Trophoblast cell (in vitro differentiated cells and primary cell): ENCODE measurements at regions not wholly inside any gene's neighbourhood (a gene's known extent, or its start where the extent isn't known, plus 50 kb on each side); places are given as distances from the start of the nearest gene placed in this dataset.

Experiments used
- DNase-seq, 2 donors: peaks; one replicate each; pipeline ENCODE4 v3.0.0-alpha.2; 2016
- H2AFZ ChIP-seq: 2 replicates; pipeline ENCODE4 v1.6.1; 2013; ENCODE audit warnings: low read length, moderate library complexity, mild to moderate bottlenecking; ENCODE audit not compliant: insufficient read depth, poor library complexity
- H2AK5ac ChIP-seq: 2 replicates; pipeline ENCODE4 v1.6.1; 2013; ENCODE audit warnings: mild to moderate bottlenecking, low read length
- H2BK120ac ChIP-seq: 2 replicates; pipeline ENCODE4 v1.6.1; 2013; ENCODE audit warnings: low read length, mild to moderate bottlenecking, moderate library complexity; ENCODE audit not compliant: insufficient read depth, poor library complexity
- H2BK12ac ChIP-seq: 2 replicates; pipeline ENCODE4 v1.6.1; 2013; ENCODE audit warnings: mild to moderate bottlenecking, low read length, moderate library complexity
- H2BK5ac ChIP-seq: 2 replicates; pipeline ENCODE4 v1.6.1; 2013; ENCODE audit warnings: low read length, low read depth, moderate library complexity, mild to moderate bottlenecking; ENCODE audit not compliant: poor library complexity
- H3K14ac ChIP-seq: 2 replicates; pipeline ENCODE4 v1.6.1; 2013; ENCODE audit warnings: mild to moderate bottlenecking, low read length
- H3K18ac ChIP-seq: 2 replicates; pipeline ENCODE4 v1.6.1; 2013; ENCODE audit warnings: mild to moderate bottlenecking, low read length
- H3K23ac ChIP-seq: 2 replicates; pipeline ENCODE4 v1.6.1; 2013; ENCODE audit warnings: low read length
- H3K27ac ChIP-seq: 2 replicates; pipeline ENCODE4 v1.5.1; 2013; ENCODE audit warnings: low read depth, mild to moderate bottlenecking, inconsistent platforms, low read length, moderate library complexity
- H3K27me3 ChIP-seq: 2 replicates; pipeline ENCODE4 v1.6.1; 2013; ENCODE audit warnings: inconsistent platforms, mild to moderate bottlenecking, low read length, moderate library complexity; ENCODE audit not compliant: insufficient read depth
- H3K36me3 ChIP-seq, 2 experiments: 1 replicate in 1 of 2; 2 replicates in 1 of 2; pipeline ENCODE4 v1.6.1; 2013; ENCODE audit warnings: low read length in 2 of 2, mild to moderate bottlenecking in 2 of 2, moderate library complexity in 1 of 2; ENCODE audit not compliant: insufficient read depth in 2 of 2, control insufficient read depth in 1 of 2
- H3K4ac ChIP-seq: 2 replicates; pipeline ENCODE4 v1.6.1; 2013; ENCODE audit warnings: low read depth, mild to moderate bottlenecking, low read length, moderate library complexity
- H3K4me1 ChIP-seq, 2 experiments: 1 replicate in 1 of 2; 2 replicates in 1 of 2; pipeline ENCODE4 v1.6.1; 2013; ENCODE audit warnings: low read length in 2 of 2, mild to moderate bottlenecking in 2 of 2, moderate library complexity in 1 of 2; ENCODE audit not compliant: insufficient read depth in 2 of 2, control insufficient read depth in 1 of 2
- H3K4me2 ChIP-seq: 2 replicates; pipeline ENCODE4 v1.6.1; 2013; ENCODE audit warnings: inconsistent platforms, mild to moderate bottlenecking, low read length, moderate library complexity
- H3K4me3 ChIP-seq: 2 replicates; pipeline ENCODE4 v1.5.1; 2013; ENCODE audit warnings: mild to moderate bottlenecking, low read depth, low read length, inconsistent platforms
- H3K79me1 ChIP-seq: one replicate; pipeline ENCODE4 v1.6.1; 2013; ENCODE audit warnings: low read length
- H3K79me2 ChIP-seq: 2 replicates; pipeline ENCODE4 v1.6.1; 2013; ENCODE audit warnings: low read length, mild to moderate bottlenecking; ENCODE audit not compliant: control insufficient read depth, insufficient read depth, poor library complexity
- H3K9ac ChIP-seq: 2 replicates; pipeline ENCODE4 v1.6.1; 2013; ENCODE audit warnings: mild to moderate bottlenecking, low read length
- H3K9me3 ChIP-seq: 2 replicates; pipeline ENCODE4 v1.6.1; 2013; ENCODE audit warnings: low read depth, mild to moderate bottlenecking, control low read depth, inconsistent platforms, low read length; ENCODE audit not compliant: insufficient read depth
- H4K12ac ChIP-seq: 2 replicates; pipeline ENCODE4 v1.6.1; 2013; ENCODE audit warnings: low read depth, mild to moderate bottlenecking, low read length, moderate library complexity
- H4K8ac ChIP-seq: 2 replicates; pipeline ENCODE4 v1.6.1; 2013; ENCODE audit warnings: low read depth, mild to moderate bottlenecking, low read length, moderate library complexity
- H4K91ac ChIP-seq: one replicate; pipeline ENCODE4 v1.6.1; 2013; ENCODE audit warnings: low read depth, mild to moderate bottlenecking, low read length, moderate library complexity
- WGBS: extraction: QIAGEN DNeasy Blood & Tissue Kit; methylation state at CpG from one replicate; pipeline ENCODE4 v1.1.7; 2013; ENCODE audit warnings: missing lambda C conversion rate; ENCODE audit not compliant: insufficient read length, insufficient coverage; ENCODE audit errors: extremely low coverage; 5-methylcytosine and 5-hydroxymethylcytosine counted together

DNA sequence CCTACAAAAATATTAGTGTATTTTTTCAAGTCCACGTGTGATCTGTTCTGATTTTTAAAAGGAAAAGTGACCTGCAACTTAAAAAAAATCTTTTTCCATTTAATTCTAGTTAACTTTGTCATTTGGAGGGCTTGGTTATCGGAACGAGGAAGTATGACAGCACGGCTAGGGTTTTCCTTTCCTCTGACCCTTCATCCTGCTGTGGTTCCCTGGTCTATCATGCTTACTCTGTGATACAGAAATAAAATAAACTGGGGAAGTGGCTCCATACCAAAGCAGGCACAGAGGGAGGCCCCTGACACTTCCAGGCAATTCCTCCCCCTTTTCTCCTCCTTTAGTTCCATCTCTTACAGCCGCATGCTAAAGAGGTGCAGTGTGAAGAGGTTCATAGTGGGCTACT, 491.3 kb downstream of the EDEM1 start:
- whole genome bisulfite sequencing: no CpG with 5 or more reads among the region's 5 CpGs

DNA sequence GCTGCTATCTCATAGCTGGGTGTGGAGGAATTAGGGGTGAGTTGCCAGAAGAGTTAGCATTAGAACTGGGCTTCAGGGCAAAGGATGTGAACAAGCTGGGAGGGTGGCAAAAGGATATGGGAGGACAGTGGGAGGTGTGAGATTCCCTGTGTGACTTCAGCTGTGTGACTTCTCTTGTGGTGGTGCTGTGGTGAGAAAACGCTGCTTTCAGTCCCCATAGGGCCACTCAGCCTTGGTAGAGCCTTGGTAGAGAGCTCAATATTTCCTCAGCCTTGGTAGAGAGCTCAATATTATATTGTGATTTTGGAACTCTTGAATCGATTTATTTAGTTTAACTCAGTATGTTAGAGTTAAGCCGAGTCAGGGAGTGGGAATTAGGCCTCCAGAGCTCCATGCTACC, 499.7 kb downstream of the EDEM1 start:
- Histone ChIP-seq H2BK5ac (no peak overlapping the region), H3K14ac (no peak overlapping the region), H3K18ac (no peak overlapping the region), H3K27me3 (no peaks in the 10 kb centered on the region), H3K4ac (no peak overlapping the region), H2BK120ac (no peak overlapping the region), H3K4me1 (no peaks in the 10 kb centered on the region), H3K27ac (no peak overlapping the region), H3K23ac (no peak overlapping the region), H2AFZ (no peak overlapping the region), H4K91ac (no peak overlapping the region), H2AK5ac (no peak overlapping the region), H2BK12ac (no peak overlapping the region), H3K4me3 (no peak overlapping the region), H3K9me3 (peaks cover 3% of the 10 kb centered on the region), H3K36me3 (peaks cover 0 to 2% of the 10 kb centered on the region in 2 experiments), H3K9ac (no peak overlapping the region), H3K79me2 (no peaks in the 10 kb centered on the region), H3K4me2 (no peak overlapping the region), H3K79me1 (no peaks in the 10 kb centered on the region), H4K12ac (no peak overlapping the region), H4K8ac (no peak overlapping the region)
- DNase-seq: no peak
- no CpG with 5 or more reads among the region's 3 CpGs for WGBS

More for the DNA sequence above, 491.3 kb downstream of the EDEM1 start:
- no peak overlapping the region for H3K4me3 ChIP-seq
- H3K79me1 ChIP-seq: no peaks in the 10 kb centered on the region
- H3K14ac ChIP-seq: no peak overlapping the region
- no peak overlapping the region for H3K4me2 ChIP-seq
- no peaks in the 10 kb centered on the region for H3K36me3 ChIP-seq
- H2AK5ac ChIP-seq: no peak overlapping the region
- H4K91ac ChIP-seq: no peak overlapping the region
- H3K27ac ChIP-seq: no peak overlapping the region
- H3K18ac ChIP-seq: no peak overlapping the region
- no peak overlapping the region for H3K4ac ChIP-seq
- H3K79me2 ChIP-seq: no peaks in the 10 kb centered on the region
- H2BK5ac ChIP-seq: no peak overlapping the region
- no peak overlapping the region for H2BK12ac ChIP-seq
- no peaks in the 10 kb centered on the region for H3K9me3 ChIP-seq
- no peak overlapping the region for H3K23ac ChIP-seq
- no peak overlapping the region for H2AFZ ChIP-seq
- H4K12ac ChIP-seq: no peak overlapping the region
- no peaks in the 10 kb centered on the region for H3K27me3 ChIP-seq
- no peak overlapping the region for H2BK120ac ChIP-seq
- no peaks in the 10 kb centered on the region for H3K4me1 ChIP-seq
- no peak for DNase-seq
- H4K8ac ChIP-seq: no peak overlapping the region
- H3K9ac ChIP-seq: no peak overlapping the region

GRCh38 chr3:5690490-5690889, 503.0 kb downstream of the EDEM1 start:
- H4K91ac ChIP-seq: no peak overlapping the region
- H3K27me3 ChIP-seq: no peaks in the 10 kb centered on the region
- no peak overlapping the region for H2BK5ac ChIP-seq
- H3K9ac ChIP-seq: no peak overlapping the region
- no peak overlapping the region for H3K4me2 ChIP-seq
- H3K79me1 ChIP-seq: no peaks in the 10 kb centered on the region
- no peak overlapping the region for H3K4ac ChIP-seq
- H3K14ac ChIP-seq: no peak overlapping the region
- H3K79me2 ChIP-seq: no peaks in the 10 kb centered on the region
- no peaks in the 10 kb centered on the region for H3K4me1 ChIP-seq
- H3K36me3 ChIP-seq: peaks cover 0 to 2% of the 10 kb centered on the region in 2 experiments
- peaks cover 7% of the 10 kb centered on the region for H3K9me3 ChIP-seq
- H3K4me3 ChIP-seq: no peak overlapping the region
- H4K12ac ChIP-seq: no peak overlapping the region
- no peak overlapping the region for H4K8ac ChIP-seq
- no peak overlapping the region for H3K23ac ChIP-seq
- H2BK12ac ChIP-seq: no peak overlapping the region
- H3K18ac ChIP-seq: no peak overlapping the region
- H2BK120ac ChIP-seq: no peak overlapping the region
- H2AK5ac ChIP-seq: no peak overlapping the region
- no peak overlapping the region for H2AFZ ChIP-seq
- H3K27ac ChIP-seq: no peak overlapping the region
- DNase-seq: no peak

- Histone ChIP-seq H4K12ac (no peak overlapping the region), H3K79me2 (no peaks in the 10 kb centered on the region), H2BK5ac (no peak overlapping the region), H2BK12ac (no peak overlapping the region), H4K8ac (no peak overlapping the region), H3K9ac (no peak overlapping the region), H3K18ac (no peak overlapping the region), H3K9me3 (peaks cover 7% of the 10 kb centered on the region), H3K4me2 (no peak overlapping the region), H3K4me1 (no peaks in the 10 kb centered on the region), H4K91ac (no peak overlapping the region), H3K4me3 (no peak overlapping the region), H3K14ac (no peak overlapping the region), H3K27ac (no peak overlapping the region), H2BK120ac (no peak overlapping the region), H3K36me3 (peaks cover 0 to 2% of the 10 kb centered on the region in 2 experiments), H2AFZ (no peak overlapping the region), H2AK5ac (no peak overlapping the region), H3K23ac (no peak overlapping the region), H3K27me3 (no peaks in the 10 kb centered on the region), H3K4ac (no peak overlapping the region), H3K79me1 (no peaks in the 10 kb centered on the region)
- DNase-seq: peak; percentile 64 to 67
- WGBS: no CpG with 5 or more reads among the region's 3 CpGs
Observed at GRCh38 chr3:5690904-5691532, 503.5 kb downstream of the EDEM1 start.
